ENCODE measurements at regions not wholly inside any gene's neighbourhood (a gene's known extent, or its start where the extent isn't known, plus 50 kb on each side); places are given as distances from the start of the nearest gene placed in this dataset.

DNA sequence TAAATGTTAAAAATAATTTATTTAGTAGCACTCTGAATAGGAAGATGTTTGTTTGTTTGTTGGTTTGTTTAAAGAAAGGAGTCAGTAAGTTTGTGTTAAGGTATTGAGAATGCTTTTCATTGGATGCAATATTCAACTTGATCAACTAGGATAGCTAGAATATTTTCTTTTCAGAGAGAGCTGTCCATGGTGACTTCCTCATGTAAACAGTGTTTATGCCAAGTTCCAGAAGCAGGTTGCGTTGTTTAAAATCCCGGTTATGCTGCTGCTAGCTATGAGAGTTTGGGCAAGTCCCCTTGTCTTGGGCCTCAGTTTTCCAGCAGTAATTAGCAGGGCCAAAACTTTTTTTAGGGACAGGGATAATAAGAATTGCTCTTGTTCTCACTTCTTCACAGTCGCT is 876.2 kb upstream of the HS3ST1 start:
- Mint-ChIP-seq H3K27me3 (no peaks in the 10 kb centered on the region), H3K4me3 (no peak overlapping the region), H3K27ac (no peak overlapping the region), H3K9me3 (peaks cover 25% of the 10 kb centered on the region), H3K4me1 (ENCODE audit: low read depth in 2 of 2) (no peaks in the 10 kb centered on the region), H3K36me3 (peaks cover 5% of the 10 kb centered on the region)
- no peak for DNase-seq (ENCODE audit: low spot score)
- no peak for ATAC-seq

GRCh38 chr4:12296366-12296765 is 867.7 kb upstream of the HS3ST1 start:
- DNase-seq (ENCODE audit: low spot score) (no peak), ATAC-seq (no peak)
- no peaks in the 10 kb centered on the region for H3K27me3 Mint-ChIP-seq
- no peaks in the 10 kb centered on the region for H3K4me1 Mint-ChIP-seq (ENCODE audit: low read depth in 2 of 2)
- peaks cover 19% of the 10 kb centered on the region for H3K9me3 Mint-ChIP-seq
- H3K4me3 Mint-ChIP-seq, result no peak overlapping the region
- H3K36me3 Mint-ChIP-seq, result peaks cover 5% of the 10 kb centered on the region
- H3K27ac Mint-ChIP-seq, result no peak overlapping the region

DNA sequence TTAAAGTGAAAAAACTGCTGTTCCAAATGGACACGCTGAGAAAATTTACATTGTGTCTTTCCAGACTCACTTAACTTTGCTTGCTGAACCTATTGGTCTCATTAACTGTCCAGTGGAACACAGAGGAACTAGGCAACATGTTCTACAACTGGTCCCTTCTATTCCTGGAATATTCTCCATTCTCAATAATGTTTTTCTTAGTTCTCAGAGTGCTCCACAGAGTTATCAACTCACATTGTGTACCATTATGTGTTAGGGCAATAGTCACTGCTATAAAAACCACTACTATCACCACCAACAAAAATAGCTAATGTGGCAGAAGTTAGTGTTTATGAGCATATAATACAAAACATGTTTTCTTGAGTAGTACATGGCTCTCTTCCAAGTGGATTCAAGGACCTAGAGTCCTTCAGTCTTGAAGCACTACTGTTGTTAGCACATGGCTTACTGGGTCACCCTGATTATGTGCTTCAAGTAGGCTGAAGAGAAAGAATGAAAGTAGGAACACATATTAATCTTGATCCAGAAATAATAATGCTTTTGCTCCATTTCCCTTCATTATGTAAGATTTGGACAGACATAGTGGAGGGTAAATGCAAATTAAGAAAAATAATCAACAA is 865.3 kb upstream of the HS3ST1 start:
- Mint-ChIP-seq H3K36me3 (no peaks in the 10 kb centered on the region), H3K4me3 (no peak overlapping the region), H3K27me3 (no peaks in the 10 kb centered on the region), H3K9me3 (peaks cover 15% of the 10 kb centered on the region), H3K4me1 (ENCODE audit: low read depth in 2 of 2) (no peaks in the 10 kb centered on the region), H3K27ac (no peak overlapping the region)
- DNase-seq (ENCODE audit: low spot score) (no peak), ATAC-seq (no peak)

GRCh38 chr4:12286351-12286750 is 857.7 kb upstream of the HS3ST1 start:
- DNase-seq (ENCODE audit: low spot score) (no peak), ATAC-seq (no peak)
- Mint-ChIP-seq H3K27ac (no peak overlapping the region), H3K4me1 (ENCODE audit: low read depth in 2 of 2) (no peaks in the 10 kb centered on the region), H3K36me3 (no peaks in the 10 kb centered on the region), H3K4me3 (no peak overlapping the region), H3K9me3 (peaks cover 2% of the 10 kb centered on the region), H3K27me3 (no peaks in the 10 kb centered on the region)

- ATAC-seq (no peak), DNase-seq (ENCODE audit: low spot score) (no peak)
- Mint-ChIP-seq H3K27me3 (no peaks in the 10 kb centered on the region), H3K4me3 (no peak overlapping the region), H3K27ac (no peak overlapping the region), H3K36me3 (no peaks in the 10 kb centered on the region), H3K9me3 (no peaks in the 10 kb centered on the region), H3K4me1 (ENCODE audit: low read depth in 2 of 2) (no peaks in the 10 kb centered on the region)
These were observed 841.9 kb upstream of the HS3ST1 start for GRCh38 chr4:12270546-12270945.

- no peak overlapping the region for H3K4me3 Mint-ChIP-seq
- H3K27me3 Mint-ChIP-seq, result no peaks in the 10 kb centered on the region
- H3K4me1 Mint-ChIP-seq (ENCODE audit: low read depth in 2 of 2), result no peaks in the 10 kb centered on the region
- H3K36me3 Mint-ChIP-seq, result no peaks in the 10 kb centered on the region
- peaks cover 3% of the 10 kb centered on the region for H3K9me3 Mint-ChIP-seq
- no peak overlapping the region for H3K27ac Mint-ChIP-seq
- DNase-seq (ENCODE audit: low spot score) (no peak), ATAC-seq (no peak)
These were observed 836.9 kb upstream of the HS3ST1 start for GRCh38 chr4:12265554-12265953.

GRCh38 chr4:12260453-12260852 is 831.8 kb upstream of the HS3ST1 start:
- no peak overlapping the region for H3K27ac Mint-ChIP-seq
- no peak for ATAC-seq
- H3K4me1 Mint-ChIP-seq (ENCODE audit: low read depth in 2 of 2), result no peaks in the 10 kb centered on the region
- no peaks in the 10 kb centered on the region for H3K27me3 Mint-ChIP-seq
- DNase-seq (ENCODE audit: low spot score), result no peak
- no peak overlapping the region for H3K4me3 Mint-ChIP-seq
- no peaks in the 10 kb centered on the region for H3K36me3 Mint-ChIP-seq
- H3K9me3 Mint-ChIP-seq, result peaks cover 9% of the 10 kb centered on the region

GRCh38 chr4:12244973-12245372 is 816.3 kb upstream of the HS3ST1 start:
- ATAC-seq (no peak), DNase-seq (ENCODE audit: low spot score) (no peak)
- no peaks in the 10 kb centered on the region for H3K4me1 Mint-ChIP-seq (ENCODE audit: low read depth in 2 of 2)
- H3K9me3 Mint-ChIP-seq, result peaks cover 11% of the 10 kb centered on the region
- peaks cover 10% of the 10 kb centered on the region for H3K36me3 Mint-ChIP-seq
- H3K27me3 Mint-ChIP-seq, result no peaks in the 10 kb centered on the region
- no peak overlapping the region for H3K27ac Mint-ChIP-seq
- no peak overlapping the region for H3K4me3 Mint-ChIP-seq

- no peak for ATAC-seq
- H3K4me3 Mint-ChIP-seq, result no peak overlapping the region
- no peaks in the 10 kb centered on the region for H3K4me1 Mint-ChIP-seq (ENCODE audit: low read depth in 2 of 2)
- H3K27me3 Mint-ChIP-seq, result no peaks in the 10 kb centered on the region
- H3K36me3 Mint-ChIP-seq, result peaks cover 5% of the 10 kb centered on the region
- no peak for DNase-seq (ENCODE audit: low spot score)
- H3K9me3 Mint-ChIP-seq, result peaks cover 20% of the 10 kb centered on the region
- H3K27ac Mint-ChIP-seq, result no peak overlapping the region
These were observed 813.7 kb upstream of the HS3ST1 start for GRCh38 chr4:12242354-12242753.

GRCh38 chr4:12239897-12240636 is 811.4 kb upstream of the HS3ST1 start:
- no peak for ATAC-seq
- Mint-ChIP-seq H3K27me3 (no peaks in the 10 kb centered on the region), H3K4me3 (no peak overlapping the region)

GRCh38 chr4:12231098-12231497 is 802.4 kb upstream of the HS3ST1 start:
- no peaks in the 10 kb centered on the region for H3K27me3 Mint-ChIP-seq
- H3K36me3 Mint-ChIP-seq, result peaks cover 7% of the 10 kb centered on the region
- no peaks in the 10 kb centered on the region for H3K4me1 Mint-ChIP-seq (ENCODE audit: low read depth in 2 of 2)
- no peak for ATAC-seq
- H3K4me3 Mint-ChIP-seq, result no peak overlapping the region
- H3K9me3 Mint-ChIP-seq, result peaks cover 12% of the 10 kb centered on the region
- no peak overlapping the region for H3K27ac Mint-ChIP-seq
- no peak for DNase-seq (ENCODE audit: low spot score)

More at GRCh38 chr4:12239897-12240636, 811.4 kb upstream of the HS3ST1 start:
- peaks cover 19% of the 10 kb centered on the region for H3K9me3 Mint-ChIP-seq
- H3K36me3 Mint-ChIP-seq, result peaks cover 5% of the 10 kb centered on the region
- DNase-seq (ENCODE audit: low spot score), result no peak
- no peaks in the 10 kb centered on the region for H3K4me1 Mint-ChIP-seq (ENCODE audit: low read depth in 2 of 2)
- H3K27ac Mint-ChIP-seq, result no peak overlapping the region

- DNase-seq (ENCODE audit: low spot score) (no peak), ATAC-seq (no peak)
- no peaks in the 10 kb centered on the region for H3K27me3 Mint-ChIP-seq
- no peak overlapping the region for H3K4me3 Mint-ChIP-seq
- no peaks in the 10 kb centered on the region for H3K36me3 Mint-ChIP-seq
- H3K9me3 Mint-ChIP-seq, result peaks cover under 1% of the 10 kb centered on the region
- H3K4me1 Mint-ChIP-seq (ENCODE audit: low read depth in 2 of 2), result no peaks in the 10 kb centered on the region
- H3K27ac Mint-ChIP-seq, result no peak overlapping the region
These were observed 792.3 kb upstream of the HS3ST1 start for GRCh38 chr4:12221031-12221430.

DNA sequence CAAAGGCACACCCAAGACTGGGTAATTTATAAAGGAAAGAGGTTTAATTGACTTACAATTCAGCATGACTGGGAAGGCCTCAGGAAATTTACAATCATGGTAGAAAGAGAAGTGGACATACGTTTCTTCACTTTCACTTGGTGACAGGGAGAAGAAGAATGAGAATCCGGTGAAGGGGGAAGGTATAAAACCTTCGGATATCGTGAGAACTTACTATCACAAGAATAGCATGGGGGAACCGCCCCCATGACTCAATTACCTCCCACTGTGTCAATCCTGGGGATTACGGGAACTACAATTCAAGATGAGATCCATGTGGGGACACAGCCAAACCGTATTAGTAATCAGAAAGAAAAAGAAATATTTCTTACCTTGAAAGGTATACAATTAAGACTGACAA is 782.9 kb upstream of the HS3ST1 start:
- DNase-seq (ENCODE audit: low spot score) (no peak), ATAC-seq (no peak)
- Mint-ChIP-seq H3K36me3 (peaks cover 4% of the 10 kb centered on the region), H3K4me3 (no peak overlapping the region), H3K27me3 (no peaks in the 10 kb centered on the region), H3K9me3 (peaks cover 18% of the 10 kb centered on the region), H3K4me1 (ENCODE audit: low read depth in 2 of 2) (no peaks in the 10 kb centered on the region), H3K27ac (no peak overlapping the region)

DNA sequence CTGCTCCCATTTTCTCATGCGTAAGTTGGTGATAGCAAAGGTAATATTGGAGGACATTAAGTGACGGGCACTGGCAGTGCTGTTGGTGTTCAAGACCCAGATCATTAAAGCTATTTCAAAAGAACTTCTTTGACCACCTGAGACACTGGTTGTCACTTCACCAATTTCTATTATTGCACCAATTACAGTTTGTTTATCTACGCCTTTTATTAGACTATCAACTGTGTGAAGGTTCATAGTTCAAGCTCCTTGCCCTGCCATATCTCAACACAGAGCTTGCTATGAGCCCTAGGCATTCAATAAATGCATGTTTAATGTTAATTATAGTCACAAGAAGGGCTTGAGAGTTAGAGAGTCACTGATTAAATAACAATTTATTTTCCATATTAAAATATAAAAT is 778.7 kb upstream of the HS3ST1 start:
- Mint-ChIP-seq H3K36me3 (peaks cover 11% of the 10 kb centered on the region), H3K4me3 (no peak overlapping the region), H3K4me1 (ENCODE audit: low read depth in 2 of 2) (no peaks in the 10 kb centered on the region), H3K27me3 (no peaks in the 10 kb centered on the region), H3K27ac (no peak overlapping the region), H3K9me3 (peaks cover 17% of the 10 kb centered on the region)
- no peak for ATAC-seq
- no peak for DNase-seq (ENCODE audit: low spot score)

DNA sequence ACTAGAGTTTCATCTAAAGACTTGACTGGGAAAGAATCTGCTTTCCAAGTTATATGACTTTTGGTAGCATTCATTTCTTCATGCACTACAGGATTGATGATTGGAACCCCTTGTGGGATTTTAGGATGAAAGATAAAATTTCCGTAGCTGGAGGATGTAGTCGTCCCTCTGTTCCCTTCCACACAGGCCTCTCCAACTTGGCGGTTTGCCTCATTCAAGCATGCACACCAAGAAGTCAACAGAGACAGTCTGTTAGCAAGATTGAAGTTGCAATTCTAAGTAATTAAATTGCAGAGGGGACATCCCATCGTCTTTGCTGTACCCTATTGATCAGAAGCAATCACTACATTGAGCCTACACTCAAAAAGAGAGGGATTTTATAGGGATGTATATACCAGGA is 777.4 kb upstream of the HS3ST1 start:
- H3K4me3 Mint-ChIP-seq, result no peak overlapping the region
- no peaks in the 10 kb centered on the region for H3K27me3 Mint-ChIP-seq
- H3K36me3 Mint-ChIP-seq, result peaks cover 11% of the 10 kb centered on the region
- H3K27ac Mint-ChIP-seq, result no peak overlapping the region
- peaks cover 10% of the 10 kb centered on the region for H3K9me3 Mint-ChIP-seq
- no peak for DNase-seq (ENCODE audit: low spot score)
- no peak for ATAC-seq
- H3K4me1 Mint-ChIP-seq (ENCODE audit: low read depth in 2 of 2), result no peaks in the 10 kb centered on the region
